GM06990 (cell line): ENCODE measurements at regions not wholly inside any gene's neighbourhood (a gene's known extent, or its start where the extent isn't known, plus 50 kb on each side); places are given as distances from the start of the nearest gene placed in this dataset.
"Not testable (repeated sequence)": the region's sequence is repeated elsewhere in the genome, so short reads cannot be mapped to it uniquely, and the experiment has no call there.

ENCODE experiments used
- DNase-seq: peaks from one replicate; pipeline ENCODE4 v3.0.0-alpha.2; 2011; ENCODE audit not compliant: insufficient read length; ENCODE audit errors: extremely low read depth
- H3K27me3 ChIP-seq: replicated peaks from 2 replicates; pipeline ENCODE4 v1.6.0; 2011; ENCODE audit warnings: low read length; ENCODE audit not compliant: control insufficient read depth, insufficient read depth
- H3K36me3 ChIP-seq: 2 replicates; pipeline ENCODE4 v1.5.1; 2011; ENCODE audit warnings: low read length; ENCODE audit not compliant: control insufficient read depth, insufficient read depth
- H3K4me3 ChIP-seq: replicated peaks from 2 replicates; pipeline ENCODE4 v1.5.1; 2011; ENCODE audit warnings: low read depth, mild to moderate bottlenecking, control low read depth, low read length
- TF ChIP-seq, protein P1 (sequence below): IDR thresholded peaks from 2 replicates; pipeline ENCODE4 v1.5.1; 2011; ENCODE audit warnings: low read length, control low read depth, mild to moderate bottlenecking, inconsistent platforms; ENCODE audit not compliant: insufficient read depth, poor library complexity, severe bottlenecking

DNA sequence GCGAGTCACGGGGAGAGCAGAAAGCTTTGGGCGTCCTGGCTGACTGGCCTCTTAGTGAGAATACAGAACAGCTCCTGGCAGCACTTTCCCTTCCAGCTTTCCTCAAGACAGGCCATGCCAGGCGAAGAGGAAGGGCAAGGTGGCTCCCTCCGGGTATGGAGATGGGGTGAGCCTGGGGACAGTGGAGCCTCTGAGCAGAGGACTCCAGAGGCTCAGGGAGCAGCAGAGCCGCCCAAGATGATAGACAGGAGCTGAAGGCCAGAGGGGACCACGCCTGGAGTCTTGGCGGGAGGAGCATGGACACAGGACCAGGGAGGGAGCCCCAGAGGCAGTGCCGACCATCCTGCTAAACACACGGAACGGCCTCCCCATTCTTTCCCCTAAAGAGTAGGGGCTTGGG lies 229.1 kb downstream of the TM9SF2 start:
- Histone ChIP-seq H3K27me3 (no peaks in the 10 kb centered on the region), H3K36me3 (no peaks in the 10 kb centered on the region), H3K4me3 (no peak overlapping the region)
- DNase-seq, result no peak
- TF ChIP-seq, protein P1, sequence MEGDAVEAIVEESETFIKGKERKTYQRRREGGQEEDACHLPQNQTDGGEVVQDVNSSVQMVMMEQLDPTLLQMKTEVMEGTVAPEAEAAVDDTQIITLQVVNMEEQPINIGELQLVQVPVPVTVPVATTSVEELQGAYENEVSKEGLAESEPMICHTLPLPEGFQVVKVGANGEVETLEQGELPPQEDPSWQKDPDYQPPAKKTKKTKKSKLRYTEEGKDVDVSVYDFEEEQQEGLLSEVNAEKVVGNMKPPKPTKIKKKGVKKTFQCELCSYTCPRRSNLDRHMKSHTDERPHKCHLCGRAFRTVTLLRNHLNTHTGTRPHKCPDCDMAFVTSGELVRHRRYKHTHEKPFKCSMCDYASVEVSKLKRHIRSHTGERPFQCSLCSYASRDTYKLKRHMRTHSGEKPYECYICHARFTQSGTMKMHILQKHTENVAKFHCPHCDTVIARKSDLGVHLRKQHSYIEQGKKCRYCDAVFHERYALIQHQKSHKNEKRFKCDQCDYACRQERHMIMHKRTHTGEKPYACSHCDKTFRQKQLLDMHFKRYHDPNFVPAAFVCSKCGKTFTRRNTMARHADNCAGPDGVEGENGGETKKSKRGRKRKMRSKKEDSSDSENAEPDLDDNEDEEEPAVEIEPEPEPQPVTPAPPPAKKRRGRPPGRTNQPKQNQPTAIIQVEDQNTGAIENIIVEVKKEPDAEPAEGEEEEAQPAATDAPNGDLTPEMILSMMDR, result no peak

DNA sequence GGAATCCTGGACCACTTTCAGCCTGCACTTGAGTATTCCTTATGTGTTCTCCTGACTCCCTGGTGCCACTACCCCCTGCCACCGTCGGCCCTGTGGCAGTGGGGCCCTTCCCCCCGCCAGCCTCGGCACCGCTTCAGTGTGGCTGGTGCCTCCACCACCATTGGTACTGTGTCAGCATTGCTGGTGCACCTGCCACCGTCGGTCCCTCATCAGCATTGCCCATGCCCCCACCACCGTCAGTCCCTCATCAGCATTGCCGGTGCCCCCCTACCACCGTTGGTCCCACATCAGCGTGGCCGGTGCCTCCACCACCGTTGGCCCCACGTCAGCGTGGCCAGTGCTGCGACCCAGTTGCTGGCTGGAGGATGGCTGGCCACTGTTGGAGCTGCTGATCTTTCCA lies 228.5 kb downstream of the TM9SF2 start:
- H3K36me3 ChIP-seq, result no peaks in the 10 kb centered on the region
- TF ChIP-seq, protein P1, result no peak
- H3K27me3 ChIP-seq, result no peaks in the 10 kb centered on the region
- no peak overlapping the region for H3K4me3 ChIP-seq
- DNase-seq, result no peak

DNA sequence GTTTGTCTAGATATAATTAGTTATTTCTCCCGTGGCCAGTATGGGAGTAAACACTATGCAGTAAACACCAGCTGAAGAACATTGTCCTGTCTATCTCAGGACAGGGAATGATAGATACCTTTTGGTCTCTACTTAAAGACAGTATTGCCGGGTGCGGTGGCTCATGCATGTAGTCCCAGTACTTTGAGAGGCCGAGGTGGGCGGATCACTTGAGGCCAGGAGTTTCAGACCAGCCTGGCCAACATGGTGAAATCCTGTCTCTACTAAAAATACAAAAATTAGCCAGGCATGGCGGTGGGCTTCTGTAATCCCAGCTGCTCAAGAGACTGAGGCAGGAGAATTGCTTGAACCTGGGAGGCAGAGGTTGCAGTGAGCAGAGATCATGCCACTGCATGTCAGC lies 226.4 kb downstream of the TM9SF2 start:
- DNase-seq, H3K4me3 ChIP-seq, H3K36me3 ChIP-seq, H3K27me3 ChIP-seq: not testable (repeated sequence)

DNA sequence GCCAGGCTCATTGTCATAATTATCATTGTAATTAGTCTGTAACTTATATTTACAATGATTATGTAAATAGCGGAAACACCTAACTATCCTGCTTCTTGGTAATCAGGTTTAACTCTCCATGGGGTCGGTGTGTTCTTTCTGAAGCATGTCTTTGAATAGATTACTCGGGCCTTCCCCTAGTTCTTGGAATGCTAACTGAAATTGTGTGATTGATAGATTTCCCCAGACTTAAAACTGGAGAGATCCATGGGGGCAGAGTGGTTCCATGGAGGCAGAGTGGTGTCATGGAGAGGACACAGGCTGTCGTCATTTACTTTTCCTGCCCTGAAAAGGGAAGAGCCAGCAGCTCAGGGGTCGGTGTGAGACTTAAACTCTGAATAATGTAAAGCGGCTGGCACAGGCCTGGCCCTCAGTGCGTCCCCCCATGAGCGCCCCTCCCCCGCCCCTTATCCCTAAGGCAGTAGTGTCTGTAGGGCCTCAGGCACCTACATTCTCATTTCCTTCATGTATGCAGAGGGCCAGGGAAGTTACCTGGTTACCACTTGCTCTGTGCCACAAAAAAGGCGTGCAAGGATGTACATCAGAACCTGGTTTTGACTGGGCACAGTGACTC lies 225.1 kb downstream of the TM9SF2 start:
- no peaks in the 10 kb centered on the region for H3K36me3 ChIP-seq
- no peaks in the 10 kb centered on the region for H3K27me3 ChIP-seq
- TF ChIP-seq, protein P1, result no peak
- no peak overlapping the region for H3K4me3 ChIP-seq
- no peak for DNase-seq

DNA sequence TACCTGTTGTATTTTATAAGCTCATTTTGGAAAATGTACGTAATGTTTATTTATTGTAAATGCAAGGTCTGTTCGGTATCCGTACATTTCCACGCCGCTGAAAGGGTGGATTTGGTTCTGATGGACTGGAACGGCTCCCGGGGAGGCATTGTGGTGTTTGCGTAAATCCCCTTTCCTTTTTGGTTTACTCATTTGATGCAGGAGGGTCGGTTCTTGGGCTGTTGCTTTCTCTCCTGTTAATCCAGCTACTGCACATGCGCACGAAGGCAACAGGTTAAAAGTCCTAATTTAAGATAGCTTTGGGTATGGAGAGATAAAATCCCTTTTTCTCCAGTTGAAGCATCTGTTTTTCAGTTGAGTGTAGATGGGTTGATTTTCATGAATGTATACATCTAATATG lies 224.4 kb downstream of the TM9SF2 start:
- Histone ChIP-seq H3K27me3 (no peaks in the 10 kb centered on the region), H3K4me3 (no peak overlapping the region), H3K36me3 (no peaks in the 10 kb centered on the region)
- DNase-seq, result no peak
- TF ChIP-seq, protein P1, result no peak

DNA sequence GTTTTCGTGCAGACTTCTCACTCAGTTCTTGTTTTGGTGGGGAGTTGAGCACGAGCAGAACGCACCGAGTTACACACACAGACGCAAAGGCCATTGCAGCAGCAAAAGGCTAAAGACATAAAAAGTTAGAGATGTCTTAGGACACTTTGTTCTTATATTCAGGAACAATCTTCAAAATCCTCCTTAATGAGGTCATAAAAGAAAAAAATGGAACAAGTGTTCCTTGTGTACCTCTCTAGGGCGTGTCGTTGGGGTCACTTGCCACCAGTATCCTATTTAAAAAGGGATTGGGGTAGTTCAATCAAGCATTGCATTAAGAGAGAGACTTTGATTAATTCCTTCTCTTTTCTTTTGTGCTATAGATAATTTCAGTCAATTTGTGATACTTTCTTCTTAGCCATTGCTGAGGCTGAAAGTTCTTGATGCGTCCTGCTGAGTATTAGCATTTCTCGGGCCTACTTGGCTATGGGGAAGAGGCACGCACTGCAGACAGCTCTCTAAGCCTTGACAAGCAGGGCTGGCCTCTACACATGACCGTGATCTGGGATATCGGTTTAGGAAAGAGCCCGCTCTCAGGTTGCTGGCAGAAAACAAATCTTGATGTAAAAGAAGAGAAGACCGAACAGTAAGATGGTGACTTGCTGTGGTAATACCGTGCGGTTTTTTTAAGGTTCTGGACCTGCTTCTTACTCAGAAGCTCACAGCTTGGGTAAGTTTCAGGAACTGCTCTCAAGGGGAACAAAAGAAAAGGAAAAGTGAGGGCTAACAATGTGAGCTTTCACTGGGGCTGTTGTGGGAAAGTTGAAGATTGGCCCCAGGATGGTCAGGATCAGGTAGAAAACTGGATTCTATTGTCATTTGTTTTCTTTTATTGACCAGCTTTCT lies 223.6 kb downstream of the TM9SF2 start:
- no peaks in the 10 kb centered on the region for H3K27me3 ChIP-seq
- DNase-seq, result no peak
- TF ChIP-seq, protein P1, result no peak
- H3K36me3 ChIP-seq, result no peaks in the 10 kb centered on the region
- H3K4me3 ChIP-seq, result no peak overlapping the region
